ENCODE measurements at regions not wholly inside any gene's neighbourhood (a gene's known extent, or its start where the extent isn't known, plus 50 kb on each side); places are given as distances from the start of the nearest gene placed in this dataset.

- Histone ChIP-seq H4K20me1 (replicated peaks; ENCODE audit: control insufficient read depth, extremely low read depth, insufficient read depth, low read length) (no peaks in the 10 kb centered on the region), H3K27me3 (ENCODE audit: control insufficient read depth in 2 of 2, insufficient read depth in 2 of 2, low read length in 2 of 2) (no peaks in the 10 kb centered on the region), H3K4me3 (replicated peaks in 1 of 3; ENCODE audit: insufficient read depth in 1 of 3, low read depth in 1 of 3, low read length in 3 of 3) (no peak overlapping the region), H3K79me2 (ENCODE audit: control insufficient read depth, insufficient read depth, low read length) (no peaks in the 10 kb centered on the region), H3K9me3 (replicated peaks; ENCODE audit: control insufficient read depth, insufficient read depth, low read length) (no peaks in the 10 kb centered on the region), H3K36me3 (ENCODE audit: control insufficient read depth in 2 of 2, extremely low read depth in 1 of 2, insufficient read depth in 2 of 2, low read length in 2 of 2) (no peaks in the 10 kb centered on the region), H3K9me1 (replicated peaks; ENCODE audit: control insufficient read depth, extremely low read depth, insufficient read depth, low read length) (no peaks in the 10 kb centered on the region), H2AFZ (ENCODE audit: low read depth, low read length) (no peak overlapping the region), H3K4me1 (ENCODE audit: control insufficient read depth, extremely low read depth, insufficient read depth, low read length) (no peaks in the 10 kb centered on the region), H3K4me2 (ENCODE audit: insufficient read depth, low read length) (no peak overlapping the region), H3K27ac (ENCODE audit: insufficient read depth, low read depth, low read length) (no peak overlapping the region), H3K9ac (replicated peaks; ENCODE audit: extremely low read depth, insufficient read depth, low read length) (no peak overlapping the region)
- intact Hi-C loops (cut with micrococcal nuclease): loop anchor here (5.0 kb wide), 1 partner anchor 171 kb away; no protein-coding TSS in a partner anchor
- DNase-seq (ENCODE audit: low read depth, low spot score) (no peak), FAIRE-seq (no peak)
- dilution Hi-C loops (cut with MboI; ENCODE audit: extremely low pct_ligation_motif_present, low sequenced_read_pairs): no loop called here
- CTCF ChIA-PET: interaction anchor here (0.6 to 1.9 kb wide), 7 partner anchors 8 to 421 kb away, joined by 3 to 9 read pairs (median 5); no protein-coding TSS in a partner anchor
- TF ChIP-seq, protein P1, sequence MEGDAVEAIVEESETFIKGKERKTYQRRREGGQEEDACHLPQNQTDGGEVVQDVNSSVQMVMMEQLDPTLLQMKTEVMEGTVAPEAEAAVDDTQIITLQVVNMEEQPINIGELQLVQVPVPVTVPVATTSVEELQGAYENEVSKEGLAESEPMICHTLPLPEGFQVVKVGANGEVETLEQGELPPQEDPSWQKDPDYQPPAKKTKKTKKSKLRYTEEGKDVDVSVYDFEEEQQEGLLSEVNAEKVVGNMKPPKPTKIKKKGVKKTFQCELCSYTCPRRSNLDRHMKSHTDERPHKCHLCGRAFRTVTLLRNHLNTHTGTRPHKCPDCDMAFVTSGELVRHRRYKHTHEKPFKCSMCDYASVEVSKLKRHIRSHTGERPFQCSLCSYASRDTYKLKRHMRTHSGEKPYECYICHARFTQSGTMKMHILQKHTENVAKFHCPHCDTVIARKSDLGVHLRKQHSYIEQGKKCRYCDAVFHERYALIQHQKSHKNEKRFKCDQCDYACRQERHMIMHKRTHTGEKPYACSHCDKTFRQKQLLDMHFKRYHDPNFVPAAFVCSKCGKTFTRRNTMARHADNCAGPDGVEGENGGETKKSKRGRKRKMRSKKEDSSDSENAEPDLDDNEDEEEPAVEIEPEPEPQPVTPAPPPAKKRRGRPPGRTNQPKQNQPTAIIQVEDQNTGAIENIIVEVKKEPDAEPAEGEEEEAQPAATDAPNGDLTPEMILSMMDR (IDR thresholded peaks at IDR 0.05; ENCODE audit: extremely low read depth in 1 of 2, insufficient read depth in 1 of 2, low read depth in 1 of 2, low read length in 2 of 2): no peak
- TF ChIP-seq GATA2 (IDR thresholded peaks at IDR 0.05; ENCODE audit: insufficient read depth, insufficient read length, low read depth, low read length) (no peak), FOS (IDR thresholded peaks at IDR 0.05; ENCODE audit: borderline replicate concordance, insufficient read depth, low read length) (no peak), JUN (IDR thresholded peaks at IDR 0.05; ENCODE audit: borderline replicate concordance, insufficient read depth, insufficient read length, low read depth) (no peak), POLR2AphosphoS5 (IDR thresholded peaks at IDR 0.05; ENCODE audit: insufficient read depth, low read depth, low read length) (no peak), MYC (IDR thresholded peaks at IDR 0.05; ENCODE audit: low read depth, low read length) (no peak), POLR2A (IDR thresholded peaks at IDR 0.05; ENCODE audit: low read depth, low read length) (no peak), EZH2 (IDR thresholded peaks at IDR 0.05; ENCODE audit: borderline replicate concordance, low read depth, low read length, severe bottlenecking) (no peak)
- TF ChIP-seq, protein P2, sequence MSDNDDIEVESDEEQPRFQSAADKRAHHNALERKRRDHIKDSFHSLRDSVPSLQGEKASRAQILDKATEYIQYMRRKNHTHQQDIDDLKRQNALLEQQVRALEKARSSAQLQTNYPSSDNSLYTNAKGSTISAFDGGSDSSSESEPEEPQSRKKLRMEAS (IDR thresholded peaks at IDR 0.05; ENCODE audit: insufficient read depth, insufficient read length): no peak
- POLR2A ChIA-PET: no interaction called here
- BruUV-seq (replicated peaks): no TSS peak
These were observed 65.2 kb downstream of the COPS8 start for GRCh38 chr2:237150831-237151375.
